ENCODE measurements at regions not wholly inside any gene's neighbourhood (a gene's known extent, or its start where the extent isn't known, plus 50 kb on each side); places are given as distances from the start of the nearest gene placed in this dataset.

DNA sequence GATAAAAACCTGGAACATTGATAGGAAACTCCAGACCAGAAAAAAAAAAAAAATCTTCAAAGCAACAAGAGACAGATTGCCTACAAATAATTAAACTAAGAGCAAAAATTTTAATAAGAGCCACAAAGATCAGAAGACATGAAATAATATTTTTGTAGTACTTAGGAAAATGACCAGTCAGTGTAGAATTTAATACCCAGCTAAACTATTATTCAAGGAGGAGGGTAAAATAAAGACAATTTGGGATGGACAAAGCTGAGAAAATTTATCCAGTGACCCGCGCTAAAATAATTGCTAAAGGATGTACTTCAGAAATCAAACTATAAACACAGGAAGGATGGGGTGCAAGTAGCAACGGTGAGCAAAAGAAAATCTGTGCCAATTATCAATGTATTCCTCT lies 133.2 kb downstream of the AQP9 start:
- WGBS (ENCODE audit: missing lambda C conversion rate) = 90% methylated on average over 3 of the region's 3 CpGs
- DNase-seq (ENCODE audit: low read depth in 1 of 2, low spot score in 1 of 2) (no peak), ATAC-seq (no peak), FAIRE-seq (no peak)
- Histone ChIP-seq H3K4me2 (no peak overlapping the region), H3K4me1 (no peaks in the 10 kb centered on the region), H3K27ac (no peak overlapping the region), H3K9me3 (peaks cover 28% of the 10 kb centered on the region), H3K4me3 (no peak overlapping the region)
- POLR2A ChIA-PET = no interaction called here
- no peak for TF ChIP-seq NPAS2 (CRISPR knock-in tag; IDR thresholded peaks at IDR 0.05; ENCODE audit: borderline replicate concordance)
- TF ChIP-seq, protein P1, sequence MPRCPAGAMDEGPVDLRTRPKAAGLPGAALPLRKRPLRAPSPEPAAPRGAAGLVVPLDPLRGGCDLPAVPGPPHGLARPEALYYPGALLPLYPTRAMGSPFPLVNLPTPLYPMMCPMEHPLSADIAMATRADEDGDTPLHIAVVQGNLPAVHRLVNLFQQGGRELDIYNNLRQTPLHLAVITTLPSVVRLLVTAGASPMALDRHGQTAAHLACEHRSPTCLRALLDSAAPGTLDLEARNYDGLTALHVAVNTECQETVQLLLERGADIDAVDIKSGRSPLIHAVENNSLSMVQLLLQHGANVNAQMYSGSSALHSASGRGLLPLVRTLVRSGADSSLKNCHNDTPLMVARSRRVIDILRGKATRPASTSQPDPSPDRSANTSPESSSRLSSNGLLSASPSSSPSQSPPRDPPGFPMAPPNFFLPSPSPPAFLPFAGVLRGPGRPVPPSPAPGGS (IDR thresholded peaks at IDR 0.05) = no peak
- no peak for TF ChIP-seq RFX5 (IDR thresholded peaks at IDR 0.05)
- TF ChIP-seq RARB (CRISPR knock-in tag; IDR thresholded peaks at IDR 0.05) = no peak
- TF ChIP-seq HOXA7 (CRISPR knock-in tag; IDR thresholded peaks at IDR 0.05) = no peak
- TF ChIP-seq, protein P2, sequence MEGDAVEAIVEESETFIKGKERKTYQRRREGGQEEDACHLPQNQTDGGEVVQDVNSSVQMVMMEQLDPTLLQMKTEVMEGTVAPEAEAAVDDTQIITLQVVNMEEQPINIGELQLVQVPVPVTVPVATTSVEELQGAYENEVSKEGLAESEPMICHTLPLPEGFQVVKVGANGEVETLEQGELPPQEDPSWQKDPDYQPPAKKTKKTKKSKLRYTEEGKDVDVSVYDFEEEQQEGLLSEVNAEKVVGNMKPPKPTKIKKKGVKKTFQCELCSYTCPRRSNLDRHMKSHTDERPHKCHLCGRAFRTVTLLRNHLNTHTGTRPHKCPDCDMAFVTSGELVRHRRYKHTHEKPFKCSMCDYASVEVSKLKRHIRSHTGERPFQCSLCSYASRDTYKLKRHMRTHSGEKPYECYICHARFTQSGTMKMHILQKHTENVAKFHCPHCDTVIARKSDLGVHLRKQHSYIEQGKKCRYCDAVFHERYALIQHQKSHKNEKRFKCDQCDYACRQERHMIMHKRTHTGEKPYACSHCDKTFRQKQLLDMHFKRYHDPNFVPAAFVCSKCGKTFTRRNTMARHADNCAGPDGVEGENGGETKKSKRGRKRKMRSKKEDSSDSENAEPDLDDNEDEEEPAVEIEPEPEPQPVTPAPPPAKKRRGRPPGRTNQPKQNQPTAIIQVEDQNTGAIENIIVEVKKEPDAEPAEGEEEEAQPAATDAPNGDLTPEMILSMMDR (IDR thresholded peaks at IDR 0.05) = no peak
- TF ChIP-seq CHD2 (IDR thresholded peaks at IDR 0.05; ENCODE audit: low read length, partially characterized antibody) = no peak
- TF ChIP-seq PHF8 (IDR thresholded peaks at IDR 0.05; ENCODE audit: borderline replicate concordance, low read depth) = no peak
- TF ChIP-seq SMC3 (IDR thresholded peaks at IDR 0.05) = no peak
- no peak for TF ChIP-seq KDM5A (IDR thresholded peaks at IDR 0.05)
- no peak for TF ChIP-seq POLR2A (IDR thresholded peaks at IDR 0.05; ENCODE audit: low read length)
- no peak for TF ChIP-seq HOXB5 (CRISPR knock-in tag; IDR thresholded peaks at IDR 0.05)
- TF ChIP-seq, protein P3, sequence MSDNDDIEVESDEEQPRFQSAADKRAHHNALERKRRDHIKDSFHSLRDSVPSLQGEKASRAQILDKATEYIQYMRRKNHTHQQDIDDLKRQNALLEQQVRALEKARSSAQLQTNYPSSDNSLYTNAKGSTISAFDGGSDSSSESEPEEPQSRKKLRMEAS (IDR thresholded peaks at IDR 0.05) = no peak
- TF ChIP-seq, protein P4, sequence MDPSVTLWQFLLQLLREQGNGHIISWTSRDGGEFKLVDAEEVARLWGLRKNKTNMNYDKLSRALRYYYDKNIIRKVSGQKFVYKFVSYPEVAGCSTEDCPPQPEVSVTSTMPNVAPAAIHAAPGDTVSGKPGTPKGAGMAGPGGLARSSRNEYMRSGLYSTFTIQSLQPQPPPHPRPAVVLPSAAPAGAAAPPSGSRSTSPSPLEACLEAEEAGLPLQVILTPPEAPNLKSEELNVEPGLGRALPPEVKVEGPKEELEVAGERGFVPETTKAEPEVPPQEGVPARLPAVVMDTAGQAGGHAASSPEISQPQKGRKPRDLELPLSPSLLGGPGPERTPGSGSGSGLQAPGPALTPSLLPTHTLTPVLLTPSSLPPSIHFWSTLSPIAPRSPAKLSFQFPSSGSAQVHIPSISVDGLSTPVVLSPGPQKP (IDR thresholded peaks at IDR 0.05; ENCODE audit: low read depth, low read length) = no peak
- TF ChIP-seq, protein P5, sequence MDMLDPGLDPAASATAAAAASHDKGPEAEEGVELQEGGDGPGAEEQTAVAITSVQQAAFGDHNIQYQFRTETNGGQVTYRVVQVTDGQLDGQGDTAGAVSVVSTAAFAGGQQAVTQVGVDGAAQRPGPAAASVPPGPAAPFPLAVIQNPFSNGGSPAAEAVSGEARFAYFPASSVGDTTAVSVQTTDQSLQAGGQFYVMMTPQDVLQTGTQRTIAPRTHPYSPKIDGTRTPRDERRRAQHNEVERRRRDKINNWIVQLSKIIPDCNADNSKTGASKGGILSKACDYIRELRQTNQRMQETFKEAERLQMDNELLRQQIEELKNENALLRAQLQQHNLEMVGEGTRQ (IDR thresholded peaks at IDR 0.05) = no peak
- no peak for TF ChIP-seq ZNF302 (CRISPR knock-in tag; IDR thresholded peaks at IDR 0.05)
- TF ChIP-seq CBX2 (IDR thresholded peaks at IDR 0.05; ENCODE audit: borderline replicate concordance, low read depth) = no peak
- no peak for TF ChIP-seq KDM1A (IDR thresholded peaks at IDR 0.05; ENCODE audit: low read depth)
- CTCF ChIA-PET = interaction anchor here (0.6 to 3.5 kb wide), 2 partner anchors 20 to 191 kb away, joined by 3 to 20 read pairs; no protein-coding TSS in a partner anchor

DNA sequence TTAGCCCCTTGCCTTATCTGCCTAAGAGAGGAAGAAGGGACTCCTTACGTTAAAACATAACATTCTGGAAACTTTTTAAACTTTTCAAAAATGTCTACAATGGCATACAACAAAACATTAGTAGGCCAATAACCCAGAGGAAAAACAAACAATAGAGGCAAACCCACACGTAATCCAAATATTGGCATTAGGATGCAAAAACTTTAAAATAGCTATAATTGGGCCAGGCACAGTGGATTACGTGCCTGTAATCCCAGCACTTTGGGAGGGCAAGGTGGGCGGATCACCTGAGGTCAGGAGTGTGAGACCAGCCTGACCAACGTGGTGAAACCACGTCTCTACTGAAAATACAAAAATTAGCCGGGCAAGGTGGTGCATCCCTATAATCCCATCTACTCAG lies 134.9 kb downstream of the AQP9 start:
- Histone ChIP-seq H3K9me3 (peaks cover 28% of the 10 kb centered on the region), H3K4me2 (no peak overlapping the region), H3K4me1 (no peaks in the 10 kb centered on the region), H3K27ac (no peak overlapping the region), H3K4me3 (no peak overlapping the region)
- POLR2A ChIA-PET = interaction anchor here (1.3 kb wide), 1 partner anchor 58 kb away, joined by 4 read pairs; no protein-coding TSS in a partner anchor
- CTCF ChIA-PET = interaction anchor here (0.6 to 1.6 kb wide), 7 partner anchors 14 to 572 kb away, joined by 3 to 4 read pairs (median 4); no protein-coding TSS in a partner anchor
- TF ChIP-seq TFCP2L1 (CRISPR knock-in tag; IDR thresholded peaks at IDR 0.05) = no peak
- DNase-seq (ENCODE audit: low read depth in 1 of 2, low spot score in 1 of 2) (no peak), FAIRE-seq (no peak), ATAC-seq (no peak)
- WGBS (ENCODE audit: missing lambda C conversion rate) = 89% methylated on average over 7 of the region's 7 CpGs

DNA sequence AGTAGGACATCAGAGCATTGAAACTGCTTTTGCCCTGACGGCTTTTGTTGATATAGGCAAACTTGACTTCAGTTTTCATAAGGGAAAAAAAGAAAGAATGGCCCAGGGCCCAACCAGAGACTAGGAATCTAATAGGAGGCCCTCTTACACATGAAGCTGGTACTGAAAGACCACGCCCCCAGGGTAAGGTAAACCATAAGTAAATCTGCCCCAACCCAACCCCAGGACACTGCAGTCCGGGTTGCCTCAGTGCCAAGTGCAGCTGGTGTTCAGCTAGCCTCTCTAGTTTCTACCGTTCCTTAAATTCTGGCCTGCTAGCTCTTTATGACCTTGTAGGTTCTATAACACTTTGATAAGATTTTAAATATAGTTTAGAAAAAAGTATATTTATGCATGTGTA lies 136.7 kb downstream of the AQP9 start:
- H3K4me2 ChIP-seq = no peak overlapping the region
- DNase-seq (ENCODE audit: low read depth in 1 of 2, low spot score in 1 of 2) = no peak

More for the DNA sequence above, 136.7 kb downstream of the AQP9 start:
- FAIRE-seq (no peak), ATAC-seq (no peak)
- ChIA-PET POLR2A (no interaction called here), CTCF (interaction anchor here (1.1 to 1.8 kb wide), 3 partner anchors 9 to 13 kb away, joined by 3 to 4 read pairs (median 3); no protein-coding TSS in a partner anchor)
- TF ChIP-seq FOSL2 (IDR thresholded peaks at IDR 0.05) (no peak), FOSL2 (CRISPR knock-in tag; IDR thresholded peaks at IDR 0.05) (no peak), HOXA7 (CRISPR knock-in tag; IDR thresholded peaks at IDR 0.05) (no peak), NR3C1 (IDR thresholded peaks at IDR 0.05) (no peak), JUN (IDR thresholded peaks at IDR 0.05) (no peak), BHLHE40 (IDR thresholded peaks at IDR 0.05; ENCODE audit: low read depth, low read length) (no peak)
- TF ChIP-seq, protein P6, sequence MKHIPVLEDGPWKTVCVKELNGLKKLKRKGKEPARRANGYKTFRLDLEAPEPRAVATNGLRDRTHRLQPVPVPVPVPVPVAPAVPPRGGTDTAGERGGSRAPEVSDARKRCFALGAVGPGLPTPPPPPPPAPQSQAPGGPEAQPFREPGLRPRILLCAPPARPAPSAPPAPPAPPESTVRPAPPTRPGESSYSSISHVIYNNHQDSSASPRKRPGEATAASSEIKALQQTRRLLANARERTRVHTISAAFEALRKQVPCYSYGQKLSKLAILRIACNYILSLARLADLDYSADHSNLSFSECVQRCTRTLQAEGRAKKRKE (CRISPR knock-in tag; IDR thresholded peaks at IDR 0.05; ENCODE audit: low read depth) = no peak
- Histone ChIP-seq H3K27ac (no peak overlapping the region), H3K4me1 (no peaks in the 10 kb centered on the region), H3K4me3 (no peak overlapping the region), H3K9me3 (peaks cover 28% of the 10 kb centered on the region)
- WGBS (ENCODE audit: missing lambda C conversion rate) = 68% methylated on average over 4 of the region's 4 CpGs
